B cell (primary cell): ENCODE measurements at regions not wholly inside any gene's neighbourhood (a gene's known extent, or its start where the extent isn't known, plus 50 kb on each side); places are given as distances from the start of the nearest gene placed in this dataset.

Source experiments
- CTCF ChIP-seq: fragments of 200-600 bp; IDR thresholded peaks from one replicate; pipeline ENCODE4 v1.8.0; 2022; ENCODE audit warnings: antibody characterized with exemption, mild to moderate bottlenecking
- EZH2 ChIP-seq: IDR thresholded peaks from 2 replicates; pipeline ENCODE4 v1.6.1; 2012; ENCODE audit warnings: borderline replicate concordance, low read depth, mild to moderate bottlenecking, moderate library complexity, low read length; ENCODE audit not compliant: insufficient read depth, poor library complexity, severe bottlenecking

- no peak for TF ChIP-seq CTCF
- no peak for TF ChIP-seq EZH2
Measured at GRCh38 chr11:69351460-69351859, 57.5 kb downstream of the MYEOV start.
